ENCODE measurements at regions not wholly inside any gene's neighbourhood (a gene's known extent, or its start where the extent isn't known, plus 50 kb on each side); places are given as distances from the start of the nearest gene placed in this dataset.
A peak's percentile ranks its signal among the peaks of the same experiment; 100 is the strongest.

DNA sequence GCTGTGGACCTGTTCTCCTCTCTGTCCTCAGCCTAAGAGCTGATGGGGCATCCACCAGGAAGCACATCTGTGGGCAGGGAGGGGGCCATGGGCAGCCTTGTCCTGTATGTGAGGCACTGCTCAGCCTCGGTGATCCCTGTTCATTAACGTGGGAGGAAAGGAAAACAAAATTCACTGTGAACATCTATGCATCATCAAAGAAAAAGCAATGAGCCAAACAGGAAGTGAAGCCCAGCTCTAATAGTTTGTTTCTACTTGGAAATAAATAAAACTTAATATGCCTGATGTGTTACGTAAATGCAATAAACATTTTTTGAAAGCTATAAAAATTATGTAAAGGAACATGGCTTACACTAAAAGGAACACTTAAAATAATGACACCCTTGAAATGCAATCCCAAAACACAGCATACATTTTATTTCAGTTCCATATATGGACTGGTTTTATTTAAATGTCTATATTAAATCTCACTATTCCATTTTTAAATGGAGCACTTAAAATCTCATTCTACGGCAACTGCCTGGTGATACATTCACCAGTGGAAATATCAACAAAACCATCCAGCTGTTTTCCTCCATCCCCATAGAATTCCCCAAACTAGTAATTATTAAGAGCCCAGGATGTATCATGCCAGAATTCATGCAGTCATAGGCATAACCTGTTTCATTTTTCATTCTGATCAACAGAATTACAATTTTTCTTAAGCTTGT, 78.3 kb downstream of the ZNF280B start:
- no peak for DNase-seq (ENCODE audit: low read depth)
- no peak for TF ChIP-seq CTCF (conservative IDR thresholded peaks at IDR 0.05; ENCODE audit: control insufficient read depth, insufficient read depth, low read depth, low read length)
- H3K4me3 ChIP-seq (ENCODE audit: control insufficient read depth, low read depth, low read length): no peak overlapping the region

DNA sequence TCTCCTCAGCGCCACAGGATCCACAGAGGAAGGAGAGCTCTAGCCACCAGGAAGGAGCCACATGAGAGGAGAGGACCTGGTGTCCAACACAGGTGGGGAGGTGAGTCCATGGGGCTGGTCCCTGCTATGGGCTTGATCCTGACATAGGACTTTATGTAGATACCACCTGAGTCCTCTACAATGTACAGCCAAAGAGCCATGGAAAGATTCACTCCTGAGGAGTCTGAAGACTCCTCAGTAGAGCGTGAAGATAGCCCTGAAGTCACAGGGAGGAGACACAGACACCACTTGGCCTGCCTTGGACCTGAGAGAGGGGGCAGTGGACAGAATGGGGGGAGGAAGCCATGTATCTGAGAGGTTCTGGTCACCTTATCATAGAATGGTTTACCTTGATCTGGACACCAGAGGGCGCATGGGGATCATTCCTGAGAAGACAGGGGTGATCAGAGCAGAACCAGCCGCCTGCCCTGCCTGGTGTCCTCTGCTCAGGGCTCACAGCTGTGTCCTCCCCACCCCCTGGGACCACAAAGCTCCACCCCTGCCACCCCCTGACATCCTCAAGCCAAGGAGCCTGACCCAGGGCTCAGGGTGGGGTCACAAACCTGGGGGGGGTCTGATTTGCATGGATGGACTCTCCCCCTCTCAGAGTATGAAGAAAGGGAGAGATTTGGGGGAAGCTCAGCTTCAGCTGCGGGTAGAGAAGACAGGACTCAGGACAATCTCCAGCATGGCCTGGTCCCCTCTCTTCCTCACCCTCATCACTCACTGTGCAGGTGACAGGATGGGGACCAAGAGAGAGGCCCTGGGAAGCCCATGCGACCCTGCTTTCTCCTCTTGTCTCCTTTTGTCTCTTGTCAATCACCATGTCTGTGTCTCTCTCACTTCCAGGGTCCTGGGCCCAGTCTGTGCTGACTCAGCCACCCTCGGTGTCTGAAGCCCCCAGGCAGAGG, 77.0 kb downstream of the ZNF280B start:
- H3K4me3 ChIP-seq (ENCODE audit: control insufficient read depth, low read depth, low read length): no peak overlapping the region
- TF ChIP-seq CTCF (conservative IDR thresholded peaks at IDR 0.05; ENCODE audit: control insufficient read depth, insufficient read depth, low read depth, low read length): peak; percentile 69
- DNase-seq (ENCODE audit: low read depth): peak; percentile 45

- no peak for TF ChIP-seq CTCF (conservative IDR thresholded peaks at IDR 0.05; ENCODE audit: control insufficient read depth, insufficient read depth, low read depth, low read length)
- DNase-seq (ENCODE audit: low read depth): no peak
- H3K4me3 ChIP-seq (ENCODE audit: control insufficient read depth, low read depth, low read length): no peak overlapping the region
Measured at GRCh38 chr22:22432479-22432878, 76.1 kb downstream of the ZNF280B start.

- no peak for TF ChIP-seq CTCF (conservative IDR thresholded peaks at IDR 0.05; ENCODE audit: control insufficient read depth, insufficient read depth, low read depth, low read length)
- no peak overlapping the region for H3K4me3 ChIP-seq (ENCODE audit: control insufficient read depth, low read depth, low read length)
- no peak for DNase-seq (ENCODE audit: low read depth)
Measured at GRCh38 chr22:22432937-22433336, 75.6 kb downstream of the ZNF280B start.

GRCh38 chr22:22433770-22434169, 74.8 kb downstream of the ZNF280B start:
- no peak for DNase-seq (ENCODE audit: low read depth)

More at GRCh38 chr22:22433770-22434169, 74.8 kb downstream of the ZNF280B start:
- H3K4me3 ChIP-seq (ENCODE audit: control insufficient read depth, low read depth, low read length): no peak overlapping the region
- TF ChIP-seq CTCF (conservative IDR thresholded peaks at IDR 0.05; ENCODE audit: control insufficient read depth, insufficient read depth, low read depth, low read length): no peak

Measured in fibroblast of mammary gland (primary cell).